ENCODE measurements at regions not wholly inside any gene's neighbourhood (a gene's known extent, or its start where the extent isn't known, plus 50 kb on each side); places are given as distances from the start of the nearest gene placed in this dataset.

DNA sequence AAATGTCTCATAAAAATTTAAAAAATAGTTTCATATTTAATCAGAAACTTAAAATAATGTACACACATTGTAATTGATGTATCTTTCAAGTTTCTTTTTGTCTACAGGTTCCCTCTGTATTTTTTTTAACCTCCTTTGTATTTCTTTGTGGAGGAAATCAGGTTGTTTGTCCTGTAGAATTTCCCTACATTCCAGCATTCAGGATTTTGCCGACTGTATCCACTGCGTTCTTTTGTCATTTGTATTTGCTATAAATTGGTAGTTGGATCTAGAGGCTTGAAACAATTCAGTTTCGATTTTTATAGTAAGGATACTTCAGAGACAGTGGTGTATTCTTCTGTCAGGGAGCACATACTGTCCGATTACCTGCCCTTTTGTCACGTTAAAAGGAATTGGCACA is 367.2 kb downstream of the SOX2 start:
- no peak for DNase-seq

DNA sequence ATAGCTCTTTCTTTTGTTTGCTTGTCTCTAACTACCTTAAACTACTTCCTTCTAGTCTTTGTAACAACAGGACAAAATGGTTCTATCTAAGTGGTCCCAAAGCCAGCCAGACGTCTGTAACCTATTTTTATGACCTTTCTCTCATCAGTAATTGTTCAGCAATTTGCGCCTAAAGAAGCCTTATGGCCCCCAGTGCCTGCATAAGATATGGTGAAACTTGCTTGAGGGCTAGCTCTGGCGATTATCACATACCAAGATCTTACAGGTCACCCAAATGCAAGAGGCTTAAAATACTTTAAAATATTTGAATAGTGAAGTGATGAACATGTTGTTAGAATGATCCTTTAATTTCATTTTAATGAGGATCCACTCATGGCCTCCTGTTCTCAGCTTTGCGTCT is 369.4 kb downstream of the SOX2 start:
- no peak for DNase-seq

- no peak for DNase-seq
These were observed 371.4 kb downstream of the SOX2 start for GRCh38 chr3:182083112-182083511.

- no peak for DNase-seq
These were observed 381.0 kb downstream of the SOX2 start for GRCh38 chr3:182092662-182093262.

DNA sequence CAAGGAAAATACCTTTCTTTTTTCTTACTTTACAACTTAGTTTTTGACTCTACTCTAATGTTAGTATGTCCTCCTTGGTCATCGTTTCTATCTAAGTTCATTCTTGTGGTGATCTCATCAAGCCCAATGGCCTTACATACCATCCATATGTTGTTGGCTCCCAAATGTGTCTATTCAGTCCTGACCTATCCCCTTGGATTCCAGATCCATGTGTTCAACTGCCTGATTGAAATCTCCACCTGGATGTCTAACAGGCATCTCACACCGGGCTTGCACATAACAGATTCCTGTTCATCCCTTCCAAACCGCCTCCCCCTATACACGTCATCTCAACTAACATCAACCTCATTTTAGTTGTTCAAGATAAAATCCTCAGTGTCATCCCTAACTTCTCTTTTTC is 382.6 kb downstream of the SOX2 start:
- no peak for DNase-seq

DNA sequence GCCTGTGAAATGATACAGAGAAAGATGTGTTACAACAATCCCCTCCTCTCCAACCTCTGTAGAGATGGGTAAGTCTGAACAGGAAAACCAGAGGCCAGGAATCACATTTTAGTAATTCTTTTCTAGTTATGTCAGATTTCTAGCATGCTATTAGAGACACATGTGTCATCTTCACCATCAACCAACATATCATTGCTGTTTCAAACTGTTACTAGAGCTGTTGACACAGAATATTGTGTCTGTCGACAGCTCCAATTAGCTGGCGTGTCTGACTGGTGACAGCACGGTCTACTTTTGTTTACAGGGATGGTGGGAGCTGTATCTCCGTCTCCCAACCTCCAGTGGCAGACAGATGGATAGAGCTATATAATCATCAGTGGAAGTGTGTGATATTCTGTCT is 393.2 kb downstream of the SOX2 start:
- no peak for DNase-seq

GRCh38 chr3:182105875-182106274 is 394.1 kb downstream of the SOX2 start:
- DNase-seq, result no peak

- no peak for DNase-seq
These were observed 396.6 kb downstream of the SOX2 start for GRCh38 chr3:182108371-182108770.

GRCh38 chr3:182111967-182112366 is 400.2 kb downstream of the SOX2 start:
- DNase-seq, result no peak

- no peak for DNase-seq
These were observed 403.7 kb downstream of the SOX2 start for GRCh38 chr3:182115328-182116015.

GRCh38 chr3:182116386-182116785 is 404.7 kb downstream of the SOX2 start:
- DNase-seq, result no peak

DNA sequence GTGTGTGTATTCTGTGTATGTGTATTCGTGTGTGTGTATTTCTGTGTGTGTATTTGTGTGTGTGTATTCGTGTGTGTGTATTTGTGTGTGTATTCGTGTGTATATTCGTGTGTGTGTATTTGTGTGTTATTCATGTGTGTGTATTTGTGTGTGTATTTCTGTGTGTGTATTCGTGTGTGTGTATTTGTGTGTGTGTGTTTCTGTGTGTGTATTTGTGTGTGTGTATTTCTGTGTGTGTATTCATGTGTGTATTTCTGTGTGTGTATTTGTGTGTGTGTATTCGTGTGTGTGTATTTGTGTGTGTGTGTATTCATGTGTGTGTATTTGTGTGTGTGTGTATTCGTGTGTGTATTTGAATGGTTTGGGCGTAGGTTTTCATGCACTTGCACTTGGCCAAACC is 405.4 kb downstream of the SOX2 start:
- no peak for DNase-seq

DNA sequence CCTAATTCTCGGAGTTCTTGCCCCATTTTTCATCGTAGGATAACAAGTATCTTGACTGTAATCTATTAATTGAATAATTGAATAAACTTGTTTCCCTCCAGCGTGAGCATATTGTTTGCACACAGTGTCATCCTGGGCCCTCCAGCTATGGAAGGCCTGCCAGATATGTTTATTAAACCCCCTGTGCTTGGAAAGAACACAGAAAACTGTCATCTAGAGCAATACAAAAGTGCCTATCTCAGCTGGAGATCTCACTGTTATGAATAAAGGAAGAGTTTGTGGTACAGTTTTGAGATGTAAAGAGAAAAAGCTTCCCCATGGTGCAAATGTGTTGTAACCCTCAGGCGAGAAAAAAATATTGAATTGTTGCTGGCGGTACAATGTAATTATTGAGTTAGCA is 405.9 kb downstream of the SOX2 start:
- DNase-seq, result no peak

DNA sequence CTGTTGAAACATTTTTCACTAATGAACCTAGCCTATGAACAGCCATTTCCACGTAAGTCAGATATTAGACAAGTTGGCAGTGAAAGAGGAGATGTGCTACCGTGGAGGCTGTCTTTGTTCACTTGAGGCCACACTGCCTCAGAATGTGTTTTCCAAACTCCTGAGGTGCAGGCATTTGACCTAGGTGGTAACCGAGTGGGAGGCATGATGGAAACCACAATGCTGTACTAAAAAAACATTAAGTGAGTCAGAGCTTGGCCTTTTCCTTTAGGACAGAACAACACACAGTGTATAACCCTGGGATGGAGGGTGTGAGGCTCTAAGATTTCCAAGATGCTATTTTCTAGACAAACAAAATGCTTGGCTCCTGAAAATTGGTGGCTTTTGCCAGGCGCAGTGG is 406.3 kb downstream of the SOX2 start:
- DNase-seq, result no peak

- DNase-seq, result no peak
These were observed 409.7 kb downstream of the SOX2 start for GRCh38 chr3:182121401-182121800.

- no peak for DNase-seq
These were observed 411.1 kb downstream of the SOX2 start for GRCh38 chr3:182122779-182123178.

DNA sequence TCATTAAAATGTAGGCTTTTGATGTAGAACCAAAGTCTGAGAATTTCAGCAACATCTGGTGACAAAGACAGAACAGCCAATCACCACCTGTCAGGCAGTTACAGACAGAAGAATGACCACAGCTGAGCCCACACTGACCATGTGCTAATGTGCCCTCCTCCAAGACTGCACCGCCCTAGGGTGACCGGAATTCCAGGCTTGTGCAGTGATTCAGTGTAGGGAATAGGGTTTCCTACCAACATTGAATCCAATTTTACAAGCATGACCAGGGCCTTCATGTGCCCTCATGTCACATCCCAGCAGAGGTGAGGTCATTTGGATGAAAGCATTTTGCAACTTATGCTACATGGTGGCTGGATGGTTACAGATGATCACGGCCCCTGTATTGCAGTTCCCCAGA is 412.5 kb downstream of the SOX2 start:
- no peak for DNase-seq

DNA sequence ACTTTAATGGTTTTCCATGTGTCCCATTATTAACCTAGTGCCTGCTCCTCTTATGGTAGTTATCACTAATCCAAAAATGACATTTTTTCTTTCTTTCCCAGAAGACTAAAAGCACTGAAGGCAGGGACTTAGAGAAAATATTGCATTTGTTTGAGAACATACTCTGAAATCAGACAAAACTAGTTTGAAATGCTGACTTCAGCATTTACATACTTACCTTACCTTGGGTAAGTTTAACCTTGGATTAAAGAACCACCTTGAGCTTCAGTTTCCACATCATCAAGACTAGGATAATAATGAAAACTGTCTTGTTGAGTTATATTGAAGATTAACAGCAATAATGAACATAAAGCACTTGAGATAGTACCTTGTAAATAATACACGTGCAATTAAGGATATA is 413.0 kb downstream of the SOX2 start:
- DNase-seq, result no peak

DNA sequence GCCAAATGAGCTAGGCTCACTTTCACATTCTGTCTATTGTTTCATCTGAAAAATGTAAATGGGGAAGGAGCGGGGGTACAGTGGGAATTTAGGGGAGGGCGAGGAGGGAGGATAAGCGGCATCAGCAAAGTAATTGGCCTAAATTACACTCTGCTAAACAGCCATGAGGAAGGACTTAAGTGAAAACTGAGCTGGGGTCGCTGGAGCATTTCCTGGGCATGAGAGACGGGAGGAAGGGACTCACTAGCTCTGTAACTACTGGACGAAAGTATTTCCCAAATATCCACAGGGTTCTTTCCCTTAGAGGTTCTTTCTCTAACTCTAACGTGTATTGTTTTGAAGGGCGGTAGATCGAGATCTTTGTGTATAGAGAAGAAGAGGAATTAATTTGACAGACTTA is 418.0 kb downstream of the SOX2 start:
- DNase-seq, result no peak

GRCh38 chr3:182133752-182134151 is 422.0 kb downstream of the SOX2 start:
- DNase-seq, result no peak

GRCh38 chr3:182135056-182135455 is 423.3 kb downstream of the SOX2 start:
- no peak for DNase-seq

DNA sequence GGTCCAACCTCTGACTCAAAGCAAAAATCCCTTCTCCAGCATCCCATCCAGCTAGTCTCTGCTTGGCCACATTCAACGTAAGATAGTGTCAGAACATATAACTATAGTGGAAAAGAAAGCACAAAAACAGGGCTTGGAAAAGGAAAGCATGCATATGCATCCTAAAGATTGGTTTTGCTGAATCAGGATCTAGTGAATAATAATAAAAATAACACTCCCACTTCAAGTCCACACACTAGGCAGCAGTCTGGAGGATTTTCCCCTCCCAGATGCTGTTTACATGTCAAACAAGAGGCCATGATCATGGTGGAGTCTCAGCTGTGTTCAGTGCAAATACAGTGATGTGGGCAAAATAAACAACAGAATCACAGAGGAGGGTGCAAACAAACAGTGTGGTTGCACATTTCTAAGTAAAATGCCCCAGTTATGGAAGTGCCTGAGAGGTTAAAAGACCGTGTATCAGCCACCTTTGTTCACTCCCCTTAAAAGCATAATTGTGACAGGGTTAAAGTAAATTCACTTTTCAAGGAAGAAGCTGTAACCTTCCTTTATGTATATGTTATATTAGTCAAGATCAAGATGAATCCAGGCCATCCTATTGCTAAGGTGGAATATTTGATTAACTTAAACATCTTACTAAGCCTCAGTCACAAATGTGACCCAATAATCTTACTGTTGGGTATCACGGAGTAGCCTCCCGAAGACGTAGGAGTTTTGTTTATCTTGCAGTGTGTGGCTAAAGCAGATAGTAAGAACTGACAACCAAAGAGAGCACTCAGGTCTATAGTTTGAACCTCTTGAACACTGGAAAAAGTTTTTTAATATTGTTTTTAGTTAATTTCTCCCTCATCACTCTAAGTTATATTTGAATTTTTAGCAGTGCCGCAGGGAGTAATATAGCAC is 424.5 kb downstream of the SOX2 start:
- DNase-seq, result no peak

GRCh38 chr3:182138393-182138792 is 426.7 kb downstream of the SOX2 start:
- peak; percentile 27 for DNase-seq
